Islet of Langerhans (tissue), 1 donor: ENCODE measurements at regions not wholly inside any gene's neighbourhood (a gene's known extent, or its start where the extent isn't known, plus 50 kb on each side); places are given as distances from the start of the nearest gene placed in this dataset.

Experiments used
- FAIRE-seq: peaks from one replicate; lab custom pipeline; 2011; peaks lifted over from hg19 to GRCh38; lab: Jason Lieb, UNC

- FAIRE-seq, result no peak
Observed at GRCh38 chr22:49284056-49284784, 543.5 kb downstream of the BRD1 start.

- no peak for FAIRE-seq
Observed at GRCh38 chr22:49282596-49282995, 545.1 kb downstream of the BRD1 start.

- no peak for FAIRE-seq
Observed at GRCh38 chr22:49281467-49282340, 546.0 kb downstream of the BRD1 start.

GRCh38 chr22:49278340-49278739 lies 549.3 kb downstream of the BRD1 start:
- no peak for FAIRE-seq

- no peak for FAIRE-seq
Observed at GRCh38 chr22:49276567-49276966, 551.1 kb downstream of the BRD1 start.

- no peak for FAIRE-seq
Observed at GRCh38 chr22:49274754-49275380, 552.8 kb downstream of the BRD1 start.

- no peak for FAIRE-seq
Observed at GRCh38 chr22:49272546-49273125, 555.0 kb downstream of the BRD1 start.

GRCh38 chr22:49271831-49272230 lies 555.8 kb downstream of the BRD1 start:
- FAIRE-seq, result no peak

GRCh38 chr22:49271369-49271727 lies 556.3 kb downstream of the BRD1 start:
- FAIRE-seq, result no peak

GRCh38 chr22:49270595-49271368 lies 556.9 kb downstream of the BRD1 start:
- no peak for FAIRE-seq

- no peak for FAIRE-seq
Observed at GRCh38 chr22:49269928-49270327, 557.7 kb downstream of the BRD1 start.

- FAIRE-seq, result no peak
Observed at GRCh38 chr22:49269371-49269770, 558.3 kb downstream of the BRD1 start.

- no peak for FAIRE-seq
Observed at GRCh38 chr22:49268924-49269323, 558.7 kb downstream of the BRD1 start.

- no peak for FAIRE-seq
Observed at GRCh38 chr22:49267996-49268395, 559.7 kb downstream of the BRD1 start.

GRCh38 chr22:49266561-49267519 lies 560.8 kb downstream of the BRD1 start:
- FAIRE-seq, result no peak

GRCh38 chr22:49264696-49265095 lies 563.0 kb downstream of the BRD1 start:
- FAIRE-seq, result no peak

- FAIRE-seq, result no peak
Observed at GRCh38 chr22:49263101-49263500, 564.6 kb downstream of the BRD1 start.

- no peak for FAIRE-seq
Observed at GRCh38 chr22:49262167-49262566, 565.5 kb downstream of the BRD1 start.

GRCh38 chr22:49261616-49262015 lies 566.1 kb downstream of the BRD1 start:
- no peak for FAIRE-seq

- FAIRE-seq, result no peak
Observed at GRCh38 chr22:49260681-49261580, 566.7 kb downstream of the BRD1 start.
